Upper lobe of left lung (tissue), 4 donors: ENCODE measurements at regions not wholly inside any gene's neighbourhood (a gene's known extent, or its start where the extent isn't known, plus 50 kb on each side); places are given as distances from the start of the nearest gene placed in this dataset.

Experiments
- POLR2A ChIP-seq, 4 donors: fragments of 450-650 bp; IDR thresholded peaks; one replicate each; pipeline ENCODE4 v1.5.1; 2016 to 2017; ENCODE audit warnings: antibody characterized with exemption in 4 of 4, mild to moderate bottlenecking in 2 of 4
- POLR2AphosphoS5 ChIP-seq, 2 donors: sonication (generic); formaldehyde crosslinking; IDR thresholded peaks; one replicate each; pipeline ENCODE4 v1.5.1; 2017; ENCODE audit warnings: antibody characterized with exemption in 2 of 2

DNA sequence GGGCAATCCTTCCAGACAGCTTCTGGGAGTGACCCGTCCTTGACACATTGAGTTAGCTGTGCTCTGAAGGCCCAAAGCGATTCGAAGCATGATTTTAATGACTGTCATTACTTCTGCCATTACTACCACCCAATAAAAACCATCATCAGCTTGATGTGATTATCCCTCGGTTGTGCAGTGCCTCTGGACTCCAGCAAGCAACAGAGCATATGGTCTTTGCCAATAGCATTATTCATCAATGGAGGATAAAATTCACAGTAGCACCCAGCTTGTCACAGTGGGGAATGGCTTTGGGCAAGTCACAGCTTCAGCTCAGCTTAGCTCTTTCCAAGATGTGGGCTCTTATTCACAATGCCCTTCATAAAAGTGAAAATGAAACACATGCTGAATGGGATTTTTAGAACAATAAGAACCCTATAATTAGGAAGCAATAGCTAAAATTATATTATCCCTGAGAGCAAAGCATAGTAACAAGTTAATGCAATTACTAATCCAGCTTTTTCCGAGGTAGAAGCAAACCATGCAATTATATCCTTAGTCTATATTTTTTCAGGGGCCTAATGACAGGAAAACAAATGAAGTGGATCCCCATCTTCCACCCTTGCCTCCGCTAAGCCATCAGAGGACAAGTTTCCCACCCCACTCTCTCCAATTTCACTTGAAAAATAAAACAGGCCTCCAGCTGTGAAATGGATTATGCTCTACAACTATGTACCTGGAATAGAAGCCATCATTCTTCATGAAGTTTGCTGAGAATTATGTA is 163.0 kb upstream of the EEA1 start:
- TF ChIP-seq POLR2A (IDR thresholded peaks at IDR 0.05) (no peak), POLR2AphosphoS5 (IDR thresholded peaks at IDR 0.05) (no peak)
